Breast epithelium (tissue), 4 donors: ENCODE measurements at regions not wholly inside any gene's neighbourhood (a gene's known extent, or its start where the extent isn't known, plus 50 kb on each side); places are given as distances from the start of the nearest gene placed in this dataset.

Source experiments
- DNase-seq, 2 donors: peaks; one replicate each; pipeline ENCODE4 v3.0.0-alpha.2; 2019; ENCODE audit warnings: low spot score in 2 of 2
- H3K27ac ChIP-seq, 2 donors: fragments of 200-600 bp; sonication (generic) in 1 of 2; one replicate each; pipeline ENCODE4 v1.5.1; 2016 to 2019; ENCODE audit warnings: mild to moderate bottlenecking in 1 of 2
- H3K27me3 ChIP-seq, 2 donors: fragments of 200-600 bp; sonication (generic) in 1 of 2; one replicate each; pipeline versions ENCODE4 v1.5.1 to v1.6.0; 2017 to 2019; ENCODE audit warnings: control low read depth in 1 of 2, mild to moderate bottlenecking in 1 of 2
- H3K36me3 ChIP-seq: fragments of 200-600 bp; one replicate; pipeline ENCODE4 v1.5.1; 2019
- H3K4me1 ChIP-seq, 2 donors: fragments of 200-600 bp; sonication (generic); one replicate each; pipeline ENCODE4 v1.5.1; 2016 to 2019; ENCODE audit warnings: control low read depth in 1 of 2
- H3K4me3 ChIP-seq, 3 donors: fragments of 200-600 bp; sonication (generic); 1 replicate in 2 of 3; 2 replicates in 1 of 3; pipeline ENCODE4 v1.5.1; 2016 to 2019; ENCODE audit warnings: mild to moderate bottlenecking in 3 of 3, moderate library complexity in 2 of 3
- H3K9me3 ChIP-seq, 2 donors: fragments of 200-600 bp; sonication (generic) in 1 of 2; one replicate each; pipeline ENCODE4 v1.5.1; 2016 to 2019; ENCODE audit warnings: control low read depth in 1 of 2
- POLR2A ChIP-seq: fragments of 450-650 bp; IDR thresholded peaks from one replicate; pipeline ENCODE4 v1.6.1; 2016; ENCODE audit warnings: antibody characterized with exemption, mild to moderate bottlenecking, moderate library complexity
- POLR2AphosphoS5 ChIP-seq, 3 donors: sonication (generic); formaldehyde crosslinking; IDR thresholded peaks; one replicate each; pipeline ENCODE4 v1.6.1; 2017; ENCODE audit warnings: antibody characterized with exemption in 3 of 3
- intact Hi-C: fragments of 100-400 bp; cut with DNase I; formaldehyde crosslinking; loops from one replicate; pipeline ENCODE4 v1.15.1; 2023; ENCODE audit warnings: low total_unique reads
- TF ChIP-seq, protein P1 (sequence below), 3 donors: fragments of 450-650 bp; IDR thresholded peaks; one replicate each; pipeline ENCODE4 v1.5.1; 2016 to 2017; ENCODE audit warnings: antibody characterized with exemption in 3 of 3, mild to moderate bottlenecking in 3 of 3, moderate library complexity in 3 of 3

DNA sequence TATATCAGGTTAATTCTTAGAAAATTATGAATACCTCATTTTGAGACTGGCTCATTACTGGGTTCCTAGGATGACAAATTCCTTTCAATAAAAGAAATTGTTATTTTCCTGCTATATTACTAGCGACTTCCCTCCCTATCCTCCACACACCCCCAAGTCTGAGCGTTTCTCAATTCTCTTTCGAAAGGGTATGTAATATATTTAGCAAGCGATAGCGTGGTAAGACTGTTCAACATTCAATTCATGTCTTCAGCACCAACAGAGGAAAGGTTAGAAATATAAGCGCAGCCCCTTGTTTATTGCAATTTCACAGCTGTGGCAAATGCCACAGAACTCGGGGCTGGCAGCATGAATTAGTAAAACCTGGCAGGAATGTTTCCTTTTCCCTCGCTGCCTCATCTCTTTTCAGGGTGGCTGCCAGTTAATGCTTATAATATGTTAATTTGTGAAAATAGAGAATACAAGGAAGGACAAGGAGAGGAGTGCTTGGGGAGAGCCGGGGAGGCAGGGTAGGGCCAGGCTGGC is 152.7 kb upstream of the TBCA start:
- intact Hi-C loops = no loop called here
- no peak for TF ChIP-seq POLR2A
- TF ChIP-seq, protein P1, sequence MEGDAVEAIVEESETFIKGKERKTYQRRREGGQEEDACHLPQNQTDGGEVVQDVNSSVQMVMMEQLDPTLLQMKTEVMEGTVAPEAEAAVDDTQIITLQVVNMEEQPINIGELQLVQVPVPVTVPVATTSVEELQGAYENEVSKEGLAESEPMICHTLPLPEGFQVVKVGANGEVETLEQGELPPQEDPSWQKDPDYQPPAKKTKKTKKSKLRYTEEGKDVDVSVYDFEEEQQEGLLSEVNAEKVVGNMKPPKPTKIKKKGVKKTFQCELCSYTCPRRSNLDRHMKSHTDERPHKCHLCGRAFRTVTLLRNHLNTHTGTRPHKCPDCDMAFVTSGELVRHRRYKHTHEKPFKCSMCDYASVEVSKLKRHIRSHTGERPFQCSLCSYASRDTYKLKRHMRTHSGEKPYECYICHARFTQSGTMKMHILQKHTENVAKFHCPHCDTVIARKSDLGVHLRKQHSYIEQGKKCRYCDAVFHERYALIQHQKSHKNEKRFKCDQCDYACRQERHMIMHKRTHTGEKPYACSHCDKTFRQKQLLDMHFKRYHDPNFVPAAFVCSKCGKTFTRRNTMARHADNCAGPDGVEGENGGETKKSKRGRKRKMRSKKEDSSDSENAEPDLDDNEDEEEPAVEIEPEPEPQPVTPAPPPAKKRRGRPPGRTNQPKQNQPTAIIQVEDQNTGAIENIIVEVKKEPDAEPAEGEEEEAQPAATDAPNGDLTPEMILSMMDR (IDR thresholded peaks at IDR 0.05) = no peak
- no peak for TF ChIP-seq POLR2AphosphoS5 (IDR thresholded peaks at IDR 0.05)
- Histone ChIP-seq H3K27ac (no peak overlapping the region), H3K27me3 (no peaks in the 10 kb centered on the region), H3K4me1 (no peaks in the 10 kb centered on the region), H3K4me3 (no peak overlapping the region), H3K36me3 (no peaks in the 10 kb centered on the region), H3K9me3 (no peaks in the 10 kb centered on the region)
- no peak for DNase-seq

DNA sequence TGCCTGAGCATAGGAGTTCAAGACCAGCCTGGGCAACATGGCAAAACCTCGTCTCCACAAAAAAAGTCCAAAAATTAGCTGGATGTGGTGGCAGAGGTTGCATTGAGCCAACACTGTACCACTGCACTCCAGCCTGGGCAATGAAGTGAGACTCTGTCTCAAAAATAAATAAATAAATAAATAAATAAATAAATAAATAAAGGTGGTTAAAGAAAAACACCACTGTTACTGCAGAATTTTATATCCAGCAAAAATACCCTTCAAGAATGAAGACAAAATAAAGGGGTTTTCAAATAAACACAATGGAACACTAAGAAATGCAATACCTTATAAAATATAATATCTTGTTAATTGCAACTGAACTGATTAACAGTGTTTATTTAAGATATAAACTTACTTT is 150.2 kb upstream of the TBCA start:
- no peak overlapping the region for H3K27ac ChIP-seq
- H3K36me3 ChIP-seq = no peaks in the 10 kb centered on the region
- no peaks in the 10 kb centered on the region for H3K27me3 ChIP-seq
- H3K4me1 ChIP-seq = no peaks in the 10 kb centered on the region
- DNase-seq = no peak
- TF ChIP-seq, protein P1 (IDR thresholded peaks at IDR 0.05) = no peak
- TF ChIP-seq POLR2A (no peak), POLR2AphosphoS5 (IDR thresholded peaks at IDR 0.05) (no peak)
- intact Hi-C loops = loop anchor here (2.0 kb wide), 1 partner anchor 36 kb away; no protein-coding TSS in a partner anchor
- no peak overlapping the region for H3K4me3 ChIP-seq
- H3K9me3 ChIP-seq = no peaks in the 10 kb centered on the region

DNA sequence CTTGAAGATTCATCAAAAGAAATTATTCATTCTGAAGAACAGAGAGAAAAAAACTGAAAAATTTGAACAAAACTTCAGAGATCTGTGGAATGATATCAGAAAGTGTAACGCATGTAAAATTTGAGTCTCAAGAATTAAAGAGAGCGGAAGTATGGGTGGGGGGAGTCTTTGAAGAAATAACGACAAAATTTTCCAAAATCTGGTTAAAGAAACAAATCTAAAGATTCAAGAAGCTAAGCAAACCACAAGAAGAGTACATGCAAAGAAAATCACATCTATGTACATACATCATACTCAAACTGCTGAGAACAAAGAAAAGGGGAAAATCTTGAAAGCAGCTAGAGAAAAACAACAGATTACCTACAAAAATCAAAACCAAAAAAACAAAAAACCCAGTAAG is 149.4 kb upstream of the TBCA start:
- H3K36me3 ChIP-seq = no peaks in the 10 kb centered on the region
- intact Hi-C loops = no loop called here
- H3K4me1 ChIP-seq = no peaks in the 10 kb centered on the region
- H3K4me3 ChIP-seq = no peak overlapping the region
- TF ChIP-seq POLR2AphosphoS5 (IDR thresholded peaks at IDR 0.05) = no peak
- no peak for DNase-seq
- no peaks in the 10 kb centered on the region for H3K27me3 ChIP-seq
- no peak overlapping the region for H3K27ac ChIP-seq
- no peaks in the 10 kb centered on the region for H3K9me3 ChIP-seq

DNA sequence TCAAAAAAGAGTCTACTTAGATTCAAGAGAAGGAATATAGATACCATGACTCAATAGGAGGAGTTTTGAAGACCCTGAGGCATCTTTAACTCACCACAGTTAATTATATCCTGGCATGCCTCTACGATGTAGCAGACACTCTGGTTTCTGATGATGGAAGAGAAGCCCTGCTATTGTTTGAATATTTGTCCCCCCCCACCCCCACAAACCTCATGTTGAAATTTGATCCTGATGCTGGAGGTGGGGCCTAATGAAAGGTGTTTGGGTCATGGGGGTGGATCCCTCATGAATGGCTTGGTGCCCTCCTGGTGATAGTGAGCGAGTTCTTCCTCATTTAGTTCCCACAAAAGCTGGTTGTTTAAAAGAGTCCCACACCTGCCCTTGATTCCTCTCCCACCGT is 147.9 kb upstream of the TBCA start:
- H3K4me1 ChIP-seq = no peaks in the 10 kb centered on the region
- no peak overlapping the region for H3K4me3 ChIP-seq
- H3K27ac ChIP-seq = no peak overlapping the region
- intact Hi-C loops = no loop called here
- no peaks in the 10 kb centered on the region for H3K36me3 ChIP-seq
- H3K27me3 ChIP-seq = no peaks in the 10 kb centered on the region
- no peaks in the 10 kb centered on the region for H3K9me3 ChIP-seq
- TF ChIP-seq, protein P1 (IDR thresholded peaks at IDR 0.05) = no peak
- TF ChIP-seq POLR2AphosphoS5 (IDR thresholded peaks at IDR 0.05) (no peak), POLR2A (no peak)
- DNase-seq = no peak

DNA sequence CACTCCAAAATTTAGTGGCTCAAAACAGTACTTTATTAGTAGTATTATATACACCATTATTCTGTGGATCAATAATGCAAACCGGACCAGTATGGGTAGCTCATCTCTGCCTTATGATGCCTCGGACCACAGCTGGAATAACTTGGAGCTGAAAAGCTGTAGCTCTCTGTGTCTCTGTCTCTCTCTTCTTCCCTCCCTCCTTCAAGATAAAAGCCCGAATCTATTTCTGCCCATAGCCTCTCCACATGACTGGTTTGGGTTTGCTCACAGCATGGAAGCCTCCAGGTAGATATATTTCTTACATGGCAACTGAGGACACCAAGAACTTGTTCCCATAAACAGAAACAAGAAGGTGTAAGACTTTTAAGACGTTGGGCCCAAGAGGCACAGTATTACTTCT is 147.5 kb upstream of the TBCA start:
- TF ChIP-seq, protein P1 (IDR thresholded peaks at IDR 0.05) = no peak
- no peak for TF ChIP-seq POLR2AphosphoS5 (IDR thresholded peaks at IDR 0.05)
- no peak for TF ChIP-seq POLR2A
- H3K27me3 ChIP-seq = no peaks in the 10 kb centered on the region
- H3K4me3 ChIP-seq = no peak overlapping the region
- no peaks in the 10 kb centered on the region for H3K36me3 ChIP-seq
- H3K27ac ChIP-seq = no peak overlapping the region
- no peaks in the 10 kb centered on the region for H3K4me1 ChIP-seq
- H3K9me3 ChIP-seq = no peaks in the 10 kb centered on the region
- DNase-seq = no peak
- intact Hi-C loops = no loop called here
